LNCaP clone FGC (cell line): ENCODE measurements at regions not wholly inside any gene's neighbourhood (a gene's known extent, or its start where the extent isn't known, plus 50 kb on each side); places are given as distances from the start of the nearest gene placed in this dataset.

ENCODE experiments used
- DNase-seq: peaks from one replicate; pipeline ENCODE4 v3.0.0-alpha.2; 2011; ENCODE audit warnings: low read depth
- H3K4me3 ChIP-seq: 2 replicates; pipeline ENCODE4 v1.5.1; 2011; ENCODE audit warnings: mild to moderate bottlenecking, low read depth, low read length, control low read depth
- CTCF ChIP-seq: IDR thresholded peaks from 2 replicates; pipeline ENCODE4 v1.5.1; 2012; ENCODE audit warnings: mild to moderate bottlenecking; ENCODE audit not compliant: control insufficient read depth, insufficient read depth; ENCODE audit errors: extremely low read depth

- no peak for DNase-seq
Observed at GRCh38 chr16:35182043-35182677, 1722.7 kb downstream of the TP53TG3F start.

GRCh38 chr16:35182943-35183550 lies 1723.6 kb downstream of the TP53TG3F start:
- no peak overlapping the region for H3K4me3 ChIP-seq
- DNase-seq: no peak
- TF ChIP-seq CTCF: no peak

More at GRCh38 chr16:35182043-35182677, 1722.7 kb downstream of the TP53TG3F start:
- TF ChIP-seq CTCF: no peak
- H3K4me3 ChIP-seq: no peak overlapping the region

DNA sequence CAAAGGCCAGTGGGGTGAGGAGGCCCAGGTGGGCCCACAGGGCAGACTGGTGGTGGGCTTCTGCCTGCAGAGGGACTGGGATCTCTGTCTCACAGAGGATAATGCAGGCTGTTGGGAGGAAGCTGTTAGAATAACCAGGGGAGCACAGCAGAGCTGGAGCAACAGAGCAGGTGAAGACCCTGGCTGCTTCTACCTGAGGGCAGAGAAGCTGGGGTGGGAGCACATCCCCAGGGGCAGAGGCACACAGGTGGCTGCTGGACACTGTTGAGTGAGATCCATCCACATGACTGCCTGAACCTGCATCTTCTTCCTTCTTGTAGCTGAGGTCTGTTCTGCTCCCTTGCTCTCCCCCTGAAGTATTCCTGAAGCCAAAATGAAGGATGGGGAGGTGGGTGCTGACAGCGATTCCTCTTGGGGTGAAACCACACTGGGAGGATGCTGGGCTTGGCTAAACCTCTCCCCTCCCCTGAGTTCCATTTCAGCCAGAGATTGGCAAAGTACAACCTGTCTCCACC lies 1725.0 kb downstream of the TP53TG3F start:
- no peak for TF ChIP-seq CTCF
- no peak for DNase-seq
- no peak overlapping the region for H3K4me3 ChIP-seq

DNA sequence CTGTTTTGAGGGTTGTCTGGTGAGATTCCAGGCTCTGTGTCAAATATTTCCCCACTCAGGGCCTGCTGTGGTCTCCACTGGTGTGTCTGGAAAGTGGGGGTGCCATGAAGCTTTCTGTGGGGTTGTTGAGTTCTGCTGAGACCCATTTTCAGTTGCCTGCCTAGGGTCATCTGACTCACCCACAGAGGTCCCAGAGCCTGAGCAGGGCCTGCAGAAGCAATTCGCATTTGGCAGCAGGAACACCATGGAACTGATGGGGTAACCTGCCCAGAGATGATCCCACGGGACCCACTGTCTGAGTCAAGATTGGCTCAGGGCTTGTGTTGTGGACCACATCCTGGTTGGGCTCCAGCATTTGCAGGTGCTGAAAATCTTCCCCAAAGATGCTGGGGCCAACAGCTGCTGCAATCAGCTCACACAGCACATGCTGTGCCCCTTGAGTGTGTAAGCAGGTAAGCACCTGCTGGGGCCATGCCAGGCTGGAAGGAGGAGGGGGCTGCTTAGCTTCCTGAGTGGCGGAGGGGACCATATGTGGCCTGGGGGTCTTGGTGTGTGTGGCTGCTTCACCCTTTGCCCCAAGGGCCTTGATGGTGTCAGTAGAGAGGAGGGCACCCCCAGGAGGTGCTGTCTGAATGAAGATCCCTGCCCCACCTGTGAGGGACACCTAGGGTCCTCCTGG lies 1726.1 kb downstream of the TP53TG3F start:
- no peak overlapping the region for H3K4me3 ChIP-seq
- no peak for DNase-seq
- no peak for TF ChIP-seq CTCF

DNA sequence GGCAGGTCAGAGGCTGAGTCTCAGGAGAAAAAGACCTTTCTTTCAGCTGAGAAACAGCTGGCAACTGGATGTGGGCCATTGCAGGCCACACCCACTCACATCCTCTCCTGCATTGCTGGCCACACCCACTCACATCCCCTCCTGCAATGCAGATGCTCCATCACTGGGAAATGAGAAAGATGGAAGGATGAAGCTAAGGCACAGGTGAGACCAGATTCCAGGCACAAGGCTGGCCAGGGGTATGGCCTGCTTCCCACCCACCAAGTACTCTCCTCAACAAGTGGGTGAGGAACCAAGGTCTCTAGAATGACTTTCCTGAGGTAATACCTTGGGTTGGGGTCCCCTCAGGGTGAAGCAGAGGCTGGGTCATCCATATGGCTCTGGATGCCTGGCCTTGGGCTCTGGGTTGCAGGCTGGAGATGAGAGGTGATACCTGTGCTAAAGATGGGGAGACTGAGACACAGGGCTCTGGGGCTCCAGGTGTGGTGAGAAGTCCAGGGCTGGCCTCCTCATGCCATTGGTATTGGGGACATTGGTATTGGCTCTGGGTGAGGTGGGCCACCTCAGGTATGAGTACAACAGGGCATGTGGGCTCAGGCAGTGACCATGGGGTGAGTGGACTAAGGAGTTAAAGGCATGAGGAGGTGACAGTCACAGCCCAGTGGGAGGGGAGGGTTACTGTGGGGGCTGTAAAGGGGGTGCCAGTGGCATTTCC lies 1726.8 kb downstream of the TP53TG3F start:
- no peak for DNase-seq
- H3K4me3 ChIP-seq: no peak overlapping the region
- TF ChIP-seq CTCF: no peak

DNA sequence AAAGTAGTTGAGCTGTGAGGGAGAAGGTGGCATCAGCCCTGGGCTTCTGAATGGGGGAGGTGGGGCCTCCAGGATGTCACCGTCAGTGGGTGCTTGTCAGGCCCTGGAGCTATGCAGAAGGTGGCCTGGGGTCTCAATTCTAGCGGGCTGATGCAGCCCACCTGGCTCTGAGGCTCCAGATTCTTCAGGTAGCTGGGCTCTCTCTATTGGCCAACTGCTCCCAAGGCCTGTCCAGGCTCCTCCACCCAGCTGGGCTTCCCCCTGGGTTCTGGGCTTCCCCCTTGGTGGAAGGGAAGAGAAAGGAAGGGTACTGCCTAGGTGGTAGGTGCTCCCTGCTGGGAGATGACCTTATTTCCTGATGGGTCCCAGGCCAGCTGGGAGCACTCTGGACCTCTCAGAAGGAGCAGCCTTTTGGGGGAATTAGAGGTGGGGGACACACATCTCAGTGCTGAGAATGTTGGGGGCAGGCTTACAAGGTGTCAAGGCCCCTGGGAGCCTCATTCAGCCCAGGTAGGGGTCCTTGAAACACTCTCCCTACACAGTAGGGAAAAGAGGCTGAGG lies 1728.3 kb downstream of the TP53TG3F start:
- no peak for TF ChIP-seq CTCF
- no peak for DNase-seq
- H3K4me3 ChIP-seq: no peak overlapping the region
